HG03025 (cell line): ENCODE measurements at regions not wholly inside any gene's neighbourhood (a gene's known extent, or its start where the extent isn't known, plus 50 kb on each side); places are given as distances from the start of the nearest gene placed in this dataset.
"Not testable (repeated sequence)": the region's sequence is repeated elsewhere in the genome, so short reads cannot be mapped to it uniquely, and the experiment has no call there.

Experiments
- ATAC-seq: cut with Tn5 transposase; IDR thresholded peaks from one replicate; pipeline ENCODE4 v1.9.1; 2021; ENCODE audit warnings: mild to moderate bottlenecking, moderate library complexity; ENCODE audit not compliant: unreplicated experiment, low FRiP score

- ATAC-seq, result not testable (repeated sequence)
Measured at GRCh38 chr9:68593760-68594159, 53.1 kb upstream of the TMEM252 start.

GRCh38 chr9:68595868-68596267, 55.2 kb upstream of the TMEM252 start:
- ATAC-seq, result no peak

GRCh38 chr9:68597362-68597997, 56.8 kb upstream of the TMEM252 start:
- ATAC-seq, result no peak

GRCh38 chr9:68599826-68600225, 59.1 kb upstream of the TMEM252 start:
- ATAC-seq, result no peak

- no peak for ATAC-seq
Measured at GRCh38 chr9:68601081-68601480, 60.4 kb upstream of the TMEM252 start.

GRCh38 chr9:68603371-68603770, 62.7 kb upstream of the TMEM252 start:
- no peak for ATAC-seq

GRCh38 chr9:68608763-68609162, 68.1 kb upstream of the TMEM252 start:
- no peak for ATAC-seq

- no peak for ATAC-seq
Measured at GRCh38 chr9:68609901-68610415, 69.3 kb upstream of the TMEM252 start.

- no peak for ATAC-seq
Measured at GRCh38 chr9:68614121-68614520, 73.4 kb upstream of the TMEM252 start.

GRCh38 chr9:68617011-68617410, 76.3 kb upstream of the TMEM252 start:
- ATAC-seq, result not testable (repeated sequence)

GRCh38 chr9:68619072-68619471, 78.4 kb upstream of the TMEM252 start:
- no peak for ATAC-seq

GRCh38 chr9:68619636-68620035, 79.0 kb upstream of the TMEM252 start:
- no peak for ATAC-seq

GRCh38 chr9:68625559-68625958, 79.5 kb upstream of the PIP5K1B start:
- ATAC-seq, result no peak

- no peak for ATAC-seq
Measured at GRCh38 chr9:68626526-68626925, 78.5 kb upstream of the PIP5K1B start.

GRCh38 chr9:68627104-68627503, 77.9 kb upstream of the PIP5K1B start:
- no peak for ATAC-seq

GRCh38 chr9:68627594-68627993, 77.4 kb upstream of the PIP5K1B start:
- no peak for ATAC-seq

- no peak for ATAC-seq
Measured at GRCh38 chr9:68629042-68629441, 76.0 kb upstream of the PIP5K1B start.

- no peak for ATAC-seq
Measured at GRCh38 chr9:68631811-68632210, 73.2 kb upstream of the PIP5K1B start.

- ATAC-seq, result no peak
Measured at GRCh38 chr9:68637020-68637419, 68.0 kb upstream of the PIP5K1B start.

- not testable (repeated sequence) for ATAC-seq
Measured at GRCh38 chr9:68639261-68639660, 65.8 kb upstream of the PIP5K1B start.

- peak; percentile 38 for ATAC-seq
Measured at GRCh38 chr9:68640421-68641089, 64.5 kb upstream of the PIP5K1B start.
